ENCODE measurements at regions not wholly inside any gene's neighbourhood (a gene's known extent, or its start where the extent isn't known, plus 50 kb on each side); places are given as distances from the start of the nearest gene placed in this dataset.
A peak's percentile ranks its signal among the peaks of the same experiment; 100 is the strongest.

DNA sequence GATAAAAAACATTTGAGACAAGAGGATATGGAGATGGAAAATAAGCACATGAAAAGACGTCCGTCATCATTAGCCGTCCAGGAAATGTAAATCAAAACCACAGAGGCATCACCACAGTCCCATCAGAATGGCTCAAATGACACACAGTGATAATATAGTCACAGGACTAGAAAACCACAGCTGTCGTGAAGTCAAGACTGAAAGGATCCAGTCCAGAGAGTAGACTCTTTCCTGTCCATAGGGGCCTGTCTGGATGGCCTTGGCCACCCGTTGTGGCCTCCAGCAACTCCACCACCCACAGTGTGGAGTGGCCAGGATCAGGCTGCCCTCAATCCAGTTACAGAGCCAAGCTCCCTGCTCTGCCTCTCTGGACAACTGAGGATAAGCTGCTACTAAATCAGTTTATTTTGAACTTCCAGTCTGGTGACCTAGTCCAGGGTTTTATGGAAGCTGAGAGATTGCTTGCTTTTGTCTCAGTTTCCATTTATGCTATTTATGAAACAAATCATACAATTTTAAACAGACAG, 60.4 kb downstream of the RHOB start (continued):
- TF ChIP-seq ATF1 (CRISPR knock-in tag; IDR thresholded peaks at IDR 0.05) (no peak), ATF1 (tag; IDR thresholded peaks at IDR 0.05) (peak; percentile 38; the same call in 1 of the 2 replicates), FOSL1 (tag; conservative IDR thresholded peaks at IDR 0.05) (peak; percentile 28; the same call in 1 of the 2 replicates), ZNF589 (CRISPR knock-in tag; IDR thresholded peaks at IDR 0.05; ENCODE audit: low read depth) (0 out of 2 replicates have a peak, but pooled peaks have one; percentile 34), THAP12 (CRISPR knock-in tag; IDR thresholded peaks at IDR 0.05) (no peak), MEIS2 (IDR thresholded peaks at IDR 0.05; ENCODE audit: partially characterized antibody) (peak; percentile 78), DPF2 (IDR thresholded peaks at IDR 0.05) (no peak), ZNF140 (CRISPR knock-in tag; IDR thresholded peaks at IDR 0.05) (no peak), RBM39 (optimal IDR thresholded peaks at IDR 0.05; ENCODE audit: low read depth, low read length) (no peak), ZNF124 (CRISPR knock-in tag; IDR thresholded peaks at IDR 0.05) (no peak), TAF7 (tag; IDR thresholded peaks at IDR 0.05) (no peak), MITF (IDR thresholded peaks at IDR 0.05) (no peak), ZNF707 (CRISPR knock-in tag; conservative IDR thresholded peaks at IDR 0.05) (no peak), ELF1 (tag; IDR thresholded peaks at IDR 0.05) (0 out of 2 replicates have a peak, but pooled peaks have one; percentile 24), SIN3B (IDR thresholded peaks at IDR 0.05; ENCODE audit: low read depth) (no peak), TEAD1 (CRISPR knock-in tag; IDR thresholded peaks at IDR 0.05) (no peak), KLF6 (CRISPR knock-in tag; IDR thresholded peaks at IDR 0.05; ENCODE audit: borderline replicate concordance) (no peak), GABPA (tag; conservative IDR thresholded peaks at IDR 0.05; ENCODE audit: low read depth) (peak; percentile 33; the same call in 1 of the 2 replicates)
- TF ChIP-seq, protein P1, sequence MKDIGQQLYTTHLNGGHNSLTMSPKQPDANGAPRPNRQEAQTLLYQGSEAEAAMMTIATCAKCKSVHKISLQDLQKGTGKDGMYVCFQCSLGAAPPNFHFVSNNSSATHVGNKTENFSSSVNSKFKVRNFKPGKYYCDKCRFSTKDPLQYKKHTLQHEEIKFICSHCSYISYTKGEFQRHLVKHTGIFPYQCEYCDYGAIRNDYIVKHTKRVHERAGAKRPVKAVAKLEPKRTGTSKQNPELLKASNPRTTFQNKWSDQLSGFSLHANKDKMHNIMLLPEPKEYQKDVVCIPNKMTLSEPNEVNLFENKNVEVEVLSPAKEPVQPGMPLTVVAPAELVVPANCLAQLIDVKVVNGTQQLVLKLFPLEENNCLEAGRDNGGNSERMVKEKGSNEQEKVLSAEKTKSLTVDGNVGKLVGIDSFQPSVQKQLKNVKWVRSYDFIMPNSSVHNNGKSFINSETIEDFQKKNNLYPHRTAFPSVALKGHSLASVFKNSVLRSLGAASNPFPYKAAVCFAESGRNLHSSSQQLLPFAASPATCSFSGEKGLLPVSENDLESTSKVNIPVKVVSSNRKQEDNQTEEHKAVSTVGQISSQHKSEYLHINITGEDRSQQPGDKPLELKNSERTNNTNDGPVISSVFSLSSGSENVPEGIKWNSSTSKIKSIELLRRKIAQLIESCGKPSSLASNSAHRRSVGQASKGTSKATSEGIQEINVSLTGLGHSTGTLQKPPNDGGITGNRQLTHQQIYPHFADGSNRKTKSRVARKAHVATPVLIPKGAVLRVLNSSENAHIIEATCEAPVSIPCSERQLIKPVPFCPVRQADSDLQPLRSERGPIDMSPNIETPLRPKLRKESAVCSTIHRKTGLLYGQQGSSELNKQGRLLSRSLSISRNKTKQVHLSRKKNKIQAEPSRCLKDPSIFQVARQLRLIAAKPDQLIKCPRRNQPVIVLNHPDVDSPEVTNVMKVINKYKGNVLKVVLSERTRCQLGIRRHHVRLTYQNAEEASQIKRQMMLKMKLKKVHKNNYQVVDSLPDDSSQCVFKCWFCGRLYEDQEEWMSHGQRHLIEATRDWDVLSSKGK (CRISPR knock-in tag; IDR thresholded peaks at IDR 0.05) = no peak
- TF ChIP-seq, protein P2, sequence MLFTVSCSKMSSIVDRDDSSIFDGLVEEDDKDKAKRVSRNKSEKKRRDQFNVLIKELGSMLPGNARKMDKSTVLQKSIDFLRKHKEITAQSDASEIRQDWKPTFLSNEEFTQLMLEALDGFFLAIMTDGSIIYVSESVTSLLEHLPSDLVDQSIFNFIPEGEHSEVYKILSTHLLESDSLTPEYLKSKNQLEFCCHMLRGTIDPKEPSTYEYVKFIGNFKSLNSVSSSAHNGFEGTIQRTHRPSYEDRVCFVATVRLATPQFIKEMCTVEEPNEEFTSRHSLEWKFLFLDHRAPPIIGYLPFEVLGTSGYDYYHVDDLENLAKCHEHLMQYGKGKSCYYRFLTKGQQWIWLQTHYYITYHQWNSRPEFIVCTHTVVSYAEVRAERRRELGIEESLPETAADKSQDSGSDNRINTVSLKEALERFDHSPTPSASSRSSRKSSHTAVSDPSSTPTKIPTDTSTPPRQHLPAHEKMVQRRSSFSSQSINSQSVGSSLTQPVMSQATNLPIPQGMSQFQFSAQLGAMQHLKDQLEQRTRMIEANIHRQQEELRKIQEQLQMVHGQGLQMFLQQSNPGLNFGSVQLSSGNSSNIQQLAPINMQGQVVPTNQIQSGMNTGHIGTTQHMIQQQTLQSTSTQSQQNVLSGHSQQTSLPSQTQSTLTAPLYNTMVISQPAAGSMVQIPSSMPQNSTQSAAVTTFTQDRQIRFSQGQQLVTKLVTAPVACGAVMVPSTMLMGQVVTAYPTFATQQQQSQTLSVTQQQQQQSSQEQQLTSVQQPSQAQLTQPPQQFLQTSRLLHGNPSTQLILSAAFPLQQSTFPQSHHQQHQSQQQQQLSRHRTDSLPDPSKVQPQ (CRISPR knock-in tag; IDR thresholded peaks at IDR 0.05; ENCODE audit: borderline replicate concordance) = no peak
